ENCODE measurements at regions not wholly inside any gene's neighbourhood (a gene's known extent, or its start where the extent isn't known, plus 50 kb on each side); places are given as distances from the start of the nearest gene placed in this dataset.

DNA sequence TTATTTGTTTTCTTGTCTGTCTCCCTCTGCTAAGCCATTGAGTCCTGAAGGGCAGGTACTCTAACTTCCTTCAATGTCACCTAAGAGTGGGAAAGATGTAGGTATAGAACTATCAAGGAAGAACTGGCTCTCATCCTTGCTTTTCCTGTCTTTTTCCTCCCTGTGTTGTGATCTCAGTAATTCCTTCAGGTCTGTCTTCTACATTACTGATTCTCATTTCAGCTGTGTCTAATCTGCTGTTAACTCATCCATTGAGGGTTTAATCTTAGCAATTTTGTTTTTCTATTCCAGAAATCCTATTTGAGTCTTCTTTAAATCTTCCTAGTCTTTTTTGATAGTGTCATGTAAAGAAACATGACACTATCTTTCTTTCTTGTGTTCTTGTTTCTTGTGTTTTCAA lies 124.5 kb upstream of the PLXNC1 start:
- H3K36me3 Mint-ChIP-seq (ENCODE audit: low read depth, unreplicated experiment) = no peaks in the 10 kb centered on the region
- H3K27ac ChIP-seq (ENCODE audit: low read depth, low read length) = no peak overlapping the region
- no peak overlapping the region for H3K4me2 ChIP-seq (ENCODE audit: low read length)
- no peak overlapping the region for H3K4me3 Mint-ChIP-seq (ENCODE audit: unreplicated experiment)
- H3K4me1 ChIP-seq (ENCODE audit: insufficient read depth, low read length) = no peaks in the 10 kb centered on the region
- H3K9me3 Mint-ChIP-seq (ENCODE audit: unreplicated experiment) = peaks cover 14% of the 10 kb centered on the region
- no peak overlapping the region for H2AFZ ChIP-seq (ENCODE audit: low read depth, low read length)
- H3K27me3 ChIP-seq (ENCODE audit: insufficient read depth, low read length) = no peaks in the 10 kb centered on the region
- H3K9me3 ChIP-seq (ENCODE audit: insufficient read depth, low read depth, low read length) = no peaks in the 10 kb centered on the region
- no peak overlapping the region for H3K9ac ChIP-seq (ENCODE audit: low read length)
- FAIRE-seq = no peak
- no peaks in the 10 kb centered on the region for H3K4me1 Mint-ChIP-seq (ENCODE audit: low read depth, unreplicated experiment)
- no peak overlapping the region for H3K27ac Mint-ChIP-seq (ENCODE audit: unreplicated experiment)
- H3K4me3 ChIP-seq (ENCODE audit: insufficient read depth, low read depth, low read length) = no peak overlapping the region
- no peaks in the 10 kb centered on the region for H3K36me3 ChIP-seq (ENCODE audit: insufficient read depth, low read length)
- DNase-seq (ENCODE audit: low read depth) = no peak
- no peaks in the 10 kb centered on the region for H3K79me2 ChIP-seq (ENCODE audit: insufficient read depth, low read length)
- no peaks in the 10 kb centered on the region for H4K20me1 ChIP-seq (ENCODE audit: insufficient read depth, low read length)
- no peak for TF ChIP-seq CTCF (IDR thresholded peaks at IDR 0.05; ENCODE audit: insufficient read depth, low read depth, low read length)
- no peak for TF ChIP-seq EZH2 (IDR thresholded peaks at IDR 0.05; ENCODE audit: insufficient read depth, low read length)
- H3K27me3 Mint-ChIP-seq (ENCODE audit: low read depth, unreplicated experiment) = no peaks in the 10 kb centered on the region

DNA sequence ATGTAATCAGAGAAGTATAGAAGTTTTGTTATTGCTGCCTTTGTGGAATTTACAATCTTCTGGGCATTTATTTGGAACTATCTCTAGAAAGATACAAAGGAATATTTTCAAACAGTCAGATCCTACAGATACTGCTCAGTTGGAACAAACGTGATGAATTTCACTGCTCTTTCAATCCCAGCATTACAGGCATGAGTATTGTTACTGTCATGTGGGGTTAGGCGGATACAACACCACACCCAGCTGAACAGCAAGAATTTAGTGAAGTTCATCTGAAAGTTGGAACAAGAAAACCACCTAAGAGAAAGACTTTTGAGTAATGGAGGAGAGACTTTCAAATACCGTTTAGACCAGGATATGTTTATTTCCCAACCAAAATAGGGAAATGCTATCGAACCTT lies 123.3 kb upstream of the PLXNC1 start:
- Mint-ChIP-seq H3K27me3 (ENCODE audit: low read depth, unreplicated experiment) (no peaks in the 10 kb centered on the region), H3K36me3 (ENCODE audit: low read depth, unreplicated experiment) (no peaks in the 10 kb centered on the region), H3K4me3 (ENCODE audit: unreplicated experiment) (no peak overlapping the region), H3K9me3 (ENCODE audit: unreplicated experiment) (peaks cover 10% of the 10 kb centered on the region), H3K4me1 (ENCODE audit: low read depth, unreplicated experiment) (no peaks in the 10 kb centered on the region), H3K27ac (ENCODE audit: unreplicated experiment) (no peak overlapping the region)
- H3K9me3 ChIP-seq (ENCODE audit: insufficient read depth, low read depth, low read length) = no peaks in the 10 kb centered on the region
- no peak for TF ChIP-seq CTCF (IDR thresholded peaks at IDR 0.05; ENCODE audit: insufficient read depth, low read depth, low read length)
- TF ChIP-seq EZH2 (IDR thresholded peaks at IDR 0.05; ENCODE audit: insufficient read depth, low read length) = no peak
- no peaks in the 10 kb centered on the region for H3K36me3 ChIP-seq (ENCODE audit: insufficient read depth, low read length)
- no peak overlapping the region for H2AFZ ChIP-seq (ENCODE audit: low read depth, low read length)
- no peak overlapping the region for H3K9ac ChIP-seq (ENCODE audit: low read length)
- no peaks in the 10 kb centered on the region for H4K20me1 ChIP-seq (ENCODE audit: insufficient read depth, low read length)
- no peak overlapping the region for H3K4me2 ChIP-seq (ENCODE audit: low read length)
- H3K4me3 ChIP-seq (ENCODE audit: insufficient read depth, low read depth, low read length) = no peak overlapping the region
- no peak for DNase-seq (ENCODE audit: low read depth)
- no peak overlapping the region for H3K27ac ChIP-seq (ENCODE audit: low read depth, low read length)
- no peaks in the 10 kb centered on the region for H3K79me2 ChIP-seq (ENCODE audit: insufficient read depth, low read length)
- no peak for FAIRE-seq
- no peaks in the 10 kb centered on the region for H3K4me1 ChIP-seq (ENCODE audit: insufficient read depth, low read length)
- H3K27me3 ChIP-seq (ENCODE audit: insufficient read depth, low read length) = no peaks in the 10 kb centered on the region

- FAIRE-seq = no peak
These were observed 122.6 kb upstream of the PLXNC1 start for GRCh38 chr12:94025756-94026155.

More at GRCh38 chr12:94025756-94026155, 122.6 kb upstream of the PLXNC1 start:
- no peaks in the 10 kb centered on the region for H3K4me1 ChIP-seq (ENCODE audit: insufficient read depth, low read length)
- no peak overlapping the region for H2AFZ ChIP-seq (ENCODE audit: low read depth, low read length)
- no peak for TF ChIP-seq EZH2 (IDR thresholded peaks at IDR 0.05; ENCODE audit: insufficient read depth, low read length)
- TF ChIP-seq CTCF (IDR thresholded peaks at IDR 0.05; ENCODE audit: insufficient read depth, low read depth, low read length) = no peak
- Mint-ChIP-seq H3K36me3 (ENCODE audit: low read depth, unreplicated experiment) (no peaks in the 10 kb centered on the region), H3K4me3 (ENCODE audit: unreplicated experiment) (no peak overlapping the region), H3K9me3 (ENCODE audit: unreplicated experiment) (peaks cover 11% of the 10 kb centered on the region), H3K27me3 (ENCODE audit: low read depth, unreplicated experiment) (no peaks in the 10 kb centered on the region), H3K4me1 (ENCODE audit: low read depth, unreplicated experiment) (no peaks in the 10 kb centered on the region), H3K27ac (ENCODE audit: unreplicated experiment) (no peak overlapping the region)
- no peaks in the 10 kb centered on the region for H3K27me3 ChIP-seq (ENCODE audit: insufficient read depth, low read length)
- no peak overlapping the region for H3K27ac ChIP-seq (ENCODE audit: low read depth, low read length)
- DNase-seq (ENCODE audit: low read depth) = no peak
- H3K36me3 ChIP-seq (ENCODE audit: insufficient read depth, low read length) = no peaks in the 10 kb centered on the region
- no peaks in the 10 kb centered on the region for H4K20me1 ChIP-seq (ENCODE audit: insufficient read depth, low read length)
- no peak overlapping the region for H3K9ac ChIP-seq (ENCODE audit: low read length)
- no peak overlapping the region for H3K4me2 ChIP-seq (ENCODE audit: low read length)
- H3K79me2 ChIP-seq (ENCODE audit: insufficient read depth, low read length) = no peaks in the 10 kb centered on the region
- H3K4me3 ChIP-seq (ENCODE audit: insufficient read depth, low read depth, low read length) = no peak overlapping the region
- no peaks in the 10 kb centered on the region for H3K9me3 ChIP-seq (ENCODE audit: insufficient read depth, low read depth, low read length)
